ENCODE measurements at regions not wholly inside any gene's neighbourhood (a gene's known extent, or its start where the extent isn't known, plus 50 kb on each side); places are given as distances from the start of the nearest gene placed in this dataset.

- TF ChIP-seq CTCF (conservative IDR thresholded peaks at IDR 0.05; ENCODE audit: low read depth, low read length) (no peak), EZH2 (IDR thresholded peaks at IDR 0.05; ENCODE audit: borderline replicate concordance, low read depth, low read length, poor library complexity, severe bottlenecking) (no peak)
- intact Hi-C loops (cut with micrococcal nuclease; ENCODE audit: unreplicated experiment) = no loop called here
- Histone ChIP-seq H3K27me3 (replicated peaks; ENCODE audit: insufficient read depth, low read depth, low read length, poor library complexity) (no peaks in the 10 kb centered on the region), H3K4me3 (ENCODE audit: low read depth, low read length, poor library complexity, severe bottlenecking) (no peak overlapping the region), H3K9me3 (ENCODE audit: low read depth, low read length, poor library complexity, severe bottlenecking) (no peaks in the 10 kb centered on the region), H3K4me1 (ENCODE audit: insufficient read depth, low read length, poor library complexity, severe bottlenecking) (no peaks in the 10 kb centered on the region), H3K27ac (ENCODE audit: low read depth, low read length, poor library complexity, severe bottlenecking) (no peak overlapping the region), H3K36me3 (ENCODE audit: insufficient read depth, low read length, poor library complexity, severe bottlenecking) (no peaks in the 10 kb centered on the region)
- ChIA-PET CTCF (no interaction called here), POLR2A (ENCODE audit: low non-redundant PET) (no interaction called here)
- no TSS peak for BruUV-seq (replicated peaks)
- DNase-seq (ENCODE audit: low spot score) = no peak
These were observed 1217.6 kb downstream of the JRKL start for GRCh38 chr11:97607291-97608000.

GRCh38 chr11:97610000-97610399 is 1220.2 kb downstream of the JRKL start:
- BruUV-seq (replicated peaks) = no TSS peak
- no peaks in the 10 kb centered on the region for H3K4me1 ChIP-seq (ENCODE audit: insufficient read depth, low read length, poor library complexity, severe bottlenecking)
- H3K4me3 ChIP-seq (ENCODE audit: low read depth, low read length, poor library complexity, severe bottlenecking) = no peak overlapping the region
- H3K36me3 ChIP-seq (ENCODE audit: insufficient read depth, low read length, poor library complexity, severe bottlenecking) = no peaks in the 10 kb centered on the region
- H3K9me3 ChIP-seq (ENCODE audit: low read depth, low read length, poor library complexity, severe bottlenecking) = no peaks in the 10 kb centered on the region
- intact Hi-C loops (cut with micrococcal nuclease; ENCODE audit: unreplicated experiment) = no loop called here
- TF ChIP-seq EZH2 (IDR thresholded peaks at IDR 0.05; ENCODE audit: borderline replicate concordance, low read depth, low read length, poor library complexity, severe bottlenecking) = no peak
- TF ChIP-seq CTCF (conservative IDR thresholded peaks at IDR 0.05; ENCODE audit: low read depth, low read length) = 0 out of 2 replicates have a peak, but pooled peaks have one; percentile 28
- ChIA-PET POLR2A (ENCODE audit: low non-redundant PET) (no interaction called here), CTCF (interaction anchor here (0.6 kb wide), 1 partner anchor 376 kb away, joined by 3 read pairs; no protein-coding TSS in a partner anchor)
- H3K27ac ChIP-seq (ENCODE audit: low read depth, low read length, poor library complexity, severe bottlenecking) = no peak overlapping the region
- no peaks in the 10 kb centered on the region for H3K27me3 ChIP-seq (replicated peaks; ENCODE audit: insufficient read depth, low read depth, low read length, poor library complexity)
- DNase-seq (ENCODE audit: low spot score) = no peak

DNA sequence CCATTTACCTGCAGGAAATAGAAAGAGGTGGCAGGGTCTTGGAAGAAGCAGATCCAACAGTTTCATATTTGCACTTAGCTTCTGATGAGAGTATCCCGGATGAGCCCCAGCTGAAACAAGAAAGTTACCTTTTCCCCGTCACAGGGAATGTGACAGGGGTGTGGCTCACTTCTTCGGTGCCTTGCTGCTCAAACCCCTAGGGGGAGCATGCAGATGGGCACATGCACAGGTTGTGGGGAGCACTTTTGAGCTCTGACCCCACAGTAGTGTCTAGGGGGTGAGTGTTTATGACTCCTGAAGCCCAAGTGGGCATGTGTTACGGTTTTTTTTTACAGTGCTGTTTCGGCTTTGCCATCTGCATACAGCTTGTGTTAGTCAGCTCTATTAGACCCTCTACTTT is 1221.0 kb downstream of the JRKL start:
- peaks cover under 1% of the 10 kb centered on the region for H3K9me3 ChIP-seq (ENCODE audit: low read depth, low read length, poor library complexity, severe bottlenecking)
- TF ChIP-seq CTCF (conservative IDR thresholded peaks at IDR 0.05; ENCODE audit: low read depth, low read length) = 0 out of 2 replicates have a peak, but pooled peaks have one; percentile 8
- TF ChIP-seq EZH2 (IDR thresholded peaks at IDR 0.05; ENCODE audit: borderline replicate concordance, low read depth, low read length, poor library complexity, severe bottlenecking) = no peak
- POLR2A ChIA-PET (ENCODE audit: low non-redundant PET) = no interaction called here
- BruUV-seq (replicated peaks) = no TSS peak
- H3K27ac ChIP-seq (ENCODE audit: low read depth, low read length, poor library complexity, severe bottlenecking) = no peak overlapping the region
- H3K27me3 ChIP-seq (replicated peaks; ENCODE audit: insufficient read depth, low read depth, low read length, poor library complexity) = no peaks in the 10 kb centered on the region
- no peak overlapping the region for H3K4me3 ChIP-seq (ENCODE audit: low read depth, low read length, poor library complexity, severe bottlenecking)
- CTCF ChIA-PET = no interaction called here
- no peaks in the 10 kb centered on the region for H3K36me3 ChIP-seq (ENCODE audit: insufficient read depth, low read length, poor library complexity, severe bottlenecking)
- no peak for DNase-seq (ENCODE audit: low spot score)
- intact Hi-C loops (cut with micrococcal nuclease; ENCODE audit: unreplicated experiment) = no loop called here
- no peaks in the 10 kb centered on the region for H3K4me1 ChIP-seq (ENCODE audit: insufficient read depth, low read length, poor library complexity, severe bottlenecking)

All from A673 (cell line).